HG03175 (cell line): ENCODE measurements at regions not wholly inside any gene's neighbourhood (a gene's known extent, or its start where the extent isn't known, plus 50 kb on each side); places are given as distances from the start of the nearest gene placed in this dataset.

ENCODE experiments used
- ATAC-seq: cut with Tn5 transposase; IDR thresholded peaks from one replicate; pipeline ENCODE4 v1.9.1; 2021; ENCODE audit warnings: mild to moderate bottlenecking, moderate library complexity; ENCODE audit not compliant: unreplicated experiment

GRCh38 chr1:96962751-96963211 is 241.2 kb downstream of the PTBP2 start:
- ATAC-seq: no peak

- no peak for ATAC-seq
Observed at GRCh38 chr1:96964761-96965160, 243.2 kb downstream of the PTBP2 start.

DNA sequence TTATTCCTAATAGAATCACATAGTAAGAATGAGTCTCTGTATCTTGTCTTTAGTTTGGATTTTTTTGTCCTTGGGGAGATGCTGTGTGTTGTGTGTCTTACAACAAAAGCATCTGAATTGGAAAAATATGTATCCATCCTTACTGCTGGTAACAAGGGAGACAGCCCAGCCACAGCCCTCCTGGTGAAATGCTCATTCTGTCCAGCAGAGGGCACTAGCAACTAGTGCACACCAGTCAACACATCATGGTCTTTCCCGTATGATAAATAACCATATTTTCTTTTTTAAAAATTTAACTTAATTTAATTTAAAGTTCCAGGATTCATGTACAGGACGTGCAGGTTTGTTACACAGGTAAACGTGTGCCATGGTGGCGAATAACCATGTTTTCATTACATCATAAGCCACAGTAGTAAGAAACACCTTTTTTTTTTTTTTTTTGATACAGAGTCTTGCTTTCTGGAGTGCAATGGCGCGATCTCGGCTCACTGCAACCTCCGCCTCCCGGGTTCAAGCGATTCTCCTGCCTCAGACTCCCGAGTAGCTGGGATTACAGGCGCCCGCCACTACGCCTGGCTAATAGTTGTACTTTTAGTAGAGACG is 245.1 kb downstream of the PTBP2 start:
- peak; percentile 93 for ATAC-seq

GRCh38 chr1:96967311-96967710 is 245.7 kb downstream of the PTBP2 start:
- ATAC-seq: no peak

DNA sequence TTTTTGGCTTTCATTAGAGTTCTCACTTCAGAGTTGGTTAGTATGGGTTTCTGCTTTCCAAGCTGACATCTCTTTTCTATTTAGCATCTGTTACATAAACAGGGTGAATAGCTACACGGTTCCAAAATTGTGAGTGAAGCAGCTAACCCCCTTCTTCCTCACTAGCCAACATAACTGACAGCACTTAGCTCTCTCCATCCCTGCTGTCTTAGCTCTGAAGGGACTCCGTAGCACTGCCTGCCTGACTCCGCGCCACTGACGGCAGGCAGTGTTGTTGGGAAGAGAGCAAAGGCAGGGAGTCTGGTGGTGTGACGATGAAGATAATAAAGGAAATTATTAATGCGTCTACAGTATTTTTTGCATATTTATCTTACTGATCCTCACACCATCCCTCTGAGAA is 247.0 kb downstream of the PTBP2 start:
- no peak for ATAC-seq

DNA sequence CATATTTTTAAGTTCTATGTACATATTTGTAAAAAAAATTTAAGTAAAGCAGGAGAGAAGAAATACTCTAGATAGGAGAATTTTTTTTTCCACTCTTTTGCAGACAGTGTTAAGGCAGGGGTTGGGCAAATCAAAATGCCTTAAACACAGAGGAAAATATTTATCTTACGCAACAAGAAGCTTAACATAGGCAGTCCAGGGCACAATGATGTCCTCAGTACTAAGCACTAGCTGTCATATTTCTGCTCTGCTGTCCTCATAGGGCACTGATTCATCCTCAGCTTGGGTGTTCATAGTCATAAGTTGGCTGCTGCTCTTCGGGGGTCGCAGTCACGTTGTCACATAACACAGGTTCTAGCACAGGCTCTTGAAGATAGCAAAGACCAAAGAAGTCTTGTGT is 247.4 kb downstream of the PTBP2 start:
- ATAC-seq: no peak

GRCh38 chr1:96969656-96970163 is 248.1 kb downstream of the PTBP2 start:
- ATAC-seq: no peak

DNA sequence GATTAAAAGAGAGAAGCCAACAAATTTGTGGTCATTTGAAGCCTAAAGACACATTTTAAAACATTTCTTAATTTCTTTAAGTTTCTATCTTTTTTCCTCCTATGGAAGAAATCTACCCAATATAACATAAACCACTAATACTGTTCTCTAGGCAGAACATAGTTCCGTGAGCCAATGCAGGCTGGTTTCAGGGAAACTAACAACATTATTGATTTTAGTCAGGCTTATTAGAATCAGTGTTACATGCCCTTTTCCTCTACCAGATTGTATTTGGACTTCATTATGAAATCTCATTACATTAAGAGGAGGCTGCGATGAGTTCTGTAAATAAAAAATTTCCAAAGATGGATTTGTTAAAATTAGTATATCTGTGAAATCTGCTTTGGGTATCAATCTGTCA is 249.9 kb downstream of the PTBP2 start:
- no peak for ATAC-seq

DNA sequence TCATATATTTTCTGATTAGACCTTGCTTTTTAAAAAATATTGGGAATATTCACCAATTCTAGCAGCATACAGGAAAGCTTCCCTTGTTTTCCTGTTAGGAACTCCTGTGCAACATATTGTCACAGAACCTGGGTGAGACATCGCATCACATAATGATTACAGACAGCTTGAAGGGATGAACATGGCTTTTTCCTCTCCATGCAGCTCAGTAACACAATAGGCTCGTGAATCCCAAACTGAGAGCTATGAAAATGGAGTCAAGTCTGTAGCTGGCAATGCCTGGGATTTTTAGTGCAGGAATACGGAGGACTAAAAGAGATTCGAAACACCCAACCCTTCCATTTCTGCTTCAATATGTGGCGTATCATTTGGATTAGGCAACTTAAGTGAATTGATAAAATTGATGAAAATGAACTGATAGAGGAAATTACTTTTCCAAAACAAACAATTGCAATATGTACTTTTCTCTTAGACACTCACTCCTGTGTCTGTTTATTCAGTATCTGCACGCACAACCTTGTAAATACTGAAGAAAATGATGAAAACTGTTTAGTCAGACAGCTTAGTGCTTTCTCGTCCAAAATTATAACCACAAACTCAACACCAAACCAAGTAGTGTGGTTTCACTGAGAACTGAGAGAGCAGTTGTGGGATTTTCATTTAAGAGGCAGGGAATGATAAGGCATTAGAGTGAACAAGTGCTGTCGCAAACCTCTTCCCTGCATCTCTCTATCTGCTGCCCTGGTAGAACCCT is 250.4 kb downstream of the PTBP2 start:
- ATAC-seq: no peak

GRCh38 chr1:96973605-96974004 is 252.0 kb downstream of the PTBP2 start:
- no peak for ATAC-seq

DNA sequence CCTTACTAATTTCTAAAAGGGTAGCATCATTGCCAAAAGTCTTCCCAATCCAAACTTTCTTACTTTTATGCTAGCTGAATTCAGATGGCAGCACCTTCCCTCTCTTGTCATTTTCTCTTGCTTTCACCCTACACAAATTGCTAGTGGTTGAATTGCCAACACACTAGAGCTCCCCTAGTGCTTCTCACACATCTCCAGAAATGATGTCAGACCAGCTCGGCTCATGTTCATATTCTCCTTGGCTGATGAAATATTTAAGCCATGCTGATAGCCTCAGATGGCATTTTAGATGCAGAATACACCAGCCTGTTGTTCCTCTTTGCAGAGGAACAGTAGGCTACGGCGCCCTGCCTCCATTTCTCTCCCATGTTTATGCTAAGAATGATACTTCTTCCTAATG is 256.9 kb downstream of the PTBP2 start:
- no peak for ATAC-seq

GRCh38 chr1:96978901-96979300 is 257.3 kb downstream of the PTBP2 start:
- no peak for ATAC-seq

- no peak for ATAC-seq
Observed at GRCh38 chr1:96979304-96980268, 258.0 kb downstream of the PTBP2 start.

DNA sequence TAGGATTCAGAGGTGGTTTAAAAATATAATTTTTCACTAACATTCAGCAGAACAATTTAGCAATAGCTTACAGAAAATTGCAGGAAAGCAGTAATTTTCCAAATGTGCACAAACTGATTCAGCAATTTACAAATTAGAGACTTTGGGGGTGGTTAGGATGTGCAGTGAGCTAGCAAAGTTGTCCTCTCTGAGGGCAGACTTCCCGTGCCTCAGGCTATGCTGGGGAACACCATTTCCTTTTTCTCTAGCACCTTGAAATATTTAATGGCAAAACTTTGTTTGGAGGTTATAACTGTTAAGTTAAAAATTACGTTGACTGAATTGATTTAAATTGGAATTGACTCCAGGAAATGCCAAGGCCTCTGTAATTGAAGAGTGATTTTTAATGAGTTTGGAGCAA is 258.9 kb downstream of the PTBP2 start:
- no peak for ATAC-seq

GRCh38 chr1:96981181-96981580 is 259.6 kb downstream of the PTBP2 start:
- ATAC-seq: no peak

GRCh38 chr1:96982118-96982517 is 260.5 kb downstream of the PTBP2 start:
- ATAC-seq: no peak

DNA sequence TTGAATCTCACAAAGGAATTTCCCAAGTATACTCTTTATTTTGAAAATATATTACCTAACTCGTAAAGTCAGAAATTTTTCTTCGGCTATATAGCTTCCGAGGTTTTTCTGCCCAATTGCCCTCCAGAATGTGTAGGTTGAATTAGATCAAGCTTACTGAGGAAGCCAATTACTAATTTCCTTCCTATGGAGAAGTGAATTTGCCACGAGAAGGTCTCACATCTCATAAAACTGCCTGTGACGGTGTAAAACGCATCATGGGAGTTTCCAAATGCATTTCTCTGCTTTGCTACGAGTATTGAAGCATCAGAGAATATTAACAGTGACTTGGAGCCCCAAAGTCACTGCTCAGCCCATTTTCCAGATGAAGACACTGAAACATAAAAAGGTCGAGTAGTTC is 262.3 kb downstream of the PTBP2 start:
- ATAC-seq: no peak

DNA sequence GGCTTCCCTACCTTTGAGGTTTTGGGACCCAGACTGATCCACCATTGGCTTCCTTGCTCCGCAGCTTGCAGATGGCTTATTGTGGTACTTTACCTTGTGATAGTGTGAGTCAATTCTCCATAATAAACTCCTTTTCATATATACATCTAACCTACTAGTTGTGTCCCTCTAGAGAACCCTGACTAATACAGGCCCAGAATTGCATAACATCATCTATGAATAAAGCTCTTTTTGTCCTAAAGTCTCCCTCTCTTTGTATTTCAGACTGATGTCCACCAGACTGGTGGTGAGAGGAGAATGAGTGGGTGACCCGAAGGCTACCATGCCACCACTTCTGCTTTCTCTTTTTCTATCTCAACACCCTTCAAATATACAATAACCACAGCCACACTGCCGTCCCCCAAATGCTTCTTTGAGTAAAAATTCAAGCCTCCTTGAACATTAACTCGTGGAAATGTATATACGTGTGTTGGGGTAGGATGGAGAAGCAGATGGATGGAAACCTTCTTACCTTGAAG is 265.7 kb downstream of the PTBP2 start:
- no peak for ATAC-seq

GRCh38 chr1:96989302-96989701 is 267.7 kb downstream of the PTBP2 start:
- no peak for ATAC-seq

DNA sequence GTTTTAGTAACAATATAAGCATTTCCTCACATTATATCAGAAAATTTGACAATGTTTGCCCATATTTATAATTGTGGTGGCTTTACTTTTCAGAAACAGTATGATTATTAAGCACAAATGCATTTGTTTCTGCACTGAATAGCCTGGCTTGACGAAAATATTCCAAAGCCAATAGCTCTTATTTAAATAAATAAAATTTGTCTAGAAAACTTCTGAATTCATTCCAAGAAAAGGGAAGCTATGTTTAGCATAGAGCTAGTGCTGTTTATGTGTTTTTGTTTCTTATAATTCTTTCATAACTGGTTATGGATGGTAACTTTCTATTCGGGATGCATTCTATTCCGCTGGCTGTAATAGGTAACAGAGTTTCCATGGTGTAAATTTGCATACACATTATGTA is 268.6 kb downstream of the PTBP2 start:
- no peak for ATAC-seq

GRCh38 chr1:96991261-96991660 is 269.7 kb downstream of the PTBP2 start:
- no peak for ATAC-seq
